ENCODE measurements at regions not wholly inside any gene's neighbourhood (a gene's known extent, or its start where the extent isn't known, plus 50 kb on each side); places are given as distances from the start of the nearest gene placed in this dataset.

GRCh38 chr4:38422850-38423249 lies 241.1 kb upstream of the KLF3 start:
- DNase-seq (ENCODE audit: low spot score) = no peak

GRCh38 chr4:38424151-38424871 lies 239.7 kb upstream of the KLF3 start:
- DNase-seq (ENCODE audit: low spot score) = no peak

- no peak for DNase-seq (ENCODE audit: low spot score)
These were observed 237.5 kb upstream of the KLF3 start for GRCh38 chr4:38426532-38426931.

- DNase-seq (ENCODE audit: low spot score) = no peak
These were observed 233.2 kb upstream of the KLF3 start for GRCh38 chr4:38430841-38431240.

GRCh38 chr4:38442073-38442788 lies 221.8 kb upstream of the KLF3 start:
- no peak for DNase-seq (ENCODE audit: low spot score)

- no peak for DNase-seq (ENCODE audit: low spot score)
These were observed 214.4 kb upstream of the KLF3 start for GRCh38 chr4:38449506-38450174.

- DNase-seq (ENCODE audit: low spot score) = no peak
These were observed 212.0 kb upstream of the KLF3 start for GRCh38 chr4:38452009-38452408.

- DNase-seq (ENCODE audit: low spot score) = no peak
These were observed 211.5 kb upstream of the KLF3 start for GRCh38 chr4:38452542-38452941.

- no peak for DNase-seq (ENCODE audit: low spot score)
These were observed 210.6 kb upstream of the KLF3 start for GRCh38 chr4:38453253-38453881.

GRCh38 chr4:38454284-38454683 lies 209.7 kb upstream of the KLF3 start:
- no peak for DNase-seq (ENCODE audit: low spot score)

- DNase-seq (ENCODE audit: low spot score) = no peak
These were observed 208.7 kb upstream of the KLF3 start for GRCh38 chr4:38455092-38455862.

GRCh38 chr4:38456096-38456495 lies 207.9 kb upstream of the KLF3 start:
- DNase-seq (ENCODE audit: low spot score) = no peak

- no peak for DNase-seq (ENCODE audit: low spot score)
These were observed 202.7 kb upstream of the KLF3 start for GRCh38 chr4:38461342-38461741.

- no peak for DNase-seq (ENCODE audit: low spot score)
These were observed 201.5 kb upstream of the KLF3 start for GRCh38 chr4:38462367-38463055.

GRCh38 chr4:38463268-38463958 lies 200.6 kb upstream of the KLF3 start:
- no peak for DNase-seq (ENCODE audit: low spot score)

- DNase-seq (ENCODE audit: low spot score) = no peak
These were observed 199.7 kb upstream of the KLF3 start for GRCh38 chr4:38464328-38464727.

- DNase-seq (ENCODE audit: low spot score) = no peak
These were observed 197.6 kb upstream of the KLF3 start for GRCh38 chr4:38466401-38466800.

GRCh38 chr4:38467296-38467695 lies 196.7 kb upstream of the KLF3 start:
- DNase-seq (ENCODE audit: low spot score) = no peak

GRCh38 chr4:38468339-38468866 lies 195.6 kb upstream of the KLF3 start:
- no peak for DNase-seq (ENCODE audit: low spot score)

- DNase-seq (ENCODE audit: low spot score) = no peak
These were observed 194.6 kb upstream of the KLF3 start for GRCh38 chr4:38469410-38469809.
